IMR-90 (cell line): ENCODE measurements at regions not wholly inside any gene's neighbourhood (a gene's known extent, or its start where the extent isn't known, plus 50 kb on each side); places are given as distances from the start of the nearest gene placed in this dataset.

Source experiments
- ATAC-seq: fragments of 200-7000 bp; cut with Tn5 transposase; 2 replicates; pipeline ENCODE4 v1.9.1; 2020; ENCODE audit warnings: low read depth, mild to moderate bottlenecking, moderate library complexity
- BruUV-seq: library from RNA; stranded (reverse); fragments of 400-500 nt; replicated peaks from 2 replicates; lab custom pipeline; 2021; lab: Mats Ljungman, UMichigan
- CTCF ChIA-PET: fragments of 300-600 bp; formaldehyde crosslinking; extraction: SDS; loops from one replicate; lab custom pipeline; 2021; ENCODE audit warnings: antibody characterized with exemption; lab: Yijun Ruan, JAX
- POLR2A ChIA-PET: fragments of 300-600 bp; sonication (Branson Sonifier 250); formaldehyde crosslinking; loops from one replicate; lab custom pipeline; 2022; ENCODE audit warnings: antibody characterized with exemption; ENCODE audit not compliant: unreplicated experiment; lab: Charles Lee
- DNase-seq: peaks from one replicate; pipeline ENCODE4 v3.0.0; 2013
- H2AFZ ChIP-seq: replicated peaks from 2 replicates; pipeline ENCODE3; 2013; ENCODE audit warnings: low read length, mild to moderate bottlenecking; ENCODE audit not compliant: poor library complexity
- H2AK5ac ChIP-seq: 2 replicates; pipeline ENCODE4 v1.6.1; 2013; ENCODE audit warnings: low read depth, low read length, inconsistent platforms
- H2AK9ac ChIP-seq: replicated peaks from 2 replicates; pipeline ENCODE3; 2013; ENCODE audit warnings: mild to moderate bottlenecking, low read depth, low read length, moderate library complexity; ENCODE audit not compliant: poor library complexity
- H2BK120ac ChIP-seq: 2 replicates; pipeline ENCODE4 v1.6.1; 2013; ENCODE audit warnings: low read depth, low read length, inconsistent platforms
- H2BK15ac ChIP-seq: 3 replicates; pipeline ENCODE4 v1.6.1; 2013; ENCODE audit warnings: low read depth, low read length, inconsistent platforms
- H2BK20ac ChIP-seq: 2 replicates; pipeline ENCODE4 v1.6.1; 2013; ENCODE audit warnings: low read depth, mild to moderate bottlenecking, inconsistent platforms, low read length, moderate library complexity
- H2BK5ac ChIP-seq: 2 replicates; pipeline ENCODE4 v1.6.1; 2013; ENCODE audit warnings: mild to moderate bottlenecking, low read depth, low read length, inconsistent platforms; ENCODE audit not compliant: poor library complexity, severe bottlenecking
- H3K14ac ChIP-seq: replicated peaks from 2 replicates; pipeline ENCODE4 v1.6.1; 2013; ENCODE audit warnings: low read depth, low read length, inconsistent platforms
- H3K18ac ChIP-seq: 2 replicates; pipeline ENCODE4 v1.6.1; 2013; ENCODE audit warnings: low read depth, low read length, control low read depth
- H3K23ac ChIP-seq: 2 replicates; pipeline ENCODE4 v1.6.1; 2013; ENCODE audit warnings: low read depth, low read length, inconsistent platforms
- H3K27ac ChIP-seq: 2 replicates; pipeline ENCODE4 v1.5.1; 2013; ENCODE audit warnings: mild to moderate bottlenecking, control low read depth, low read length; ENCODE audit not compliant: insufficient read depth
- H3K27me3 ChIP-seq: 2 replicates; pipeline ENCODE4 v1.6.1; 2013; ENCODE audit warnings: low read length; ENCODE audit not compliant: control insufficient read depth, insufficient read depth
- H3K36me3 ChIP-seq: 2 replicates; pipeline ENCODE4 v1.6.1; 2013; ENCODE audit warnings: low read length, mixed read lengths; ENCODE audit not compliant: control insufficient read depth, insufficient read depth
- H3K4ac ChIP-seq: 2 replicates; pipeline ENCODE4 v1.6.1; 2013; ENCODE audit warnings: low read depth, low read length, inconsistent platforms
- H3K4me1 ChIP-seq: 2 replicates; pipeline ENCODE4 v1.6.1; 2013; ENCODE audit warnings: low read length, mixed read lengths; ENCODE audit not compliant: control insufficient read depth, insufficient read depth
- H3K4me2 ChIP-seq: 2 replicates; pipeline ENCODE4 v1.6.1; 2013; ENCODE audit warnings: low read depth, mild to moderate bottlenecking, control low read depth, low read length, moderate library complexity
- H3K4me3 ChIP-seq: 2 replicates; pipeline ENCODE4 v1.5.1; 2013; ENCODE audit warnings: low read depth, mild to moderate bottlenecking, control low read depth, low read length, moderate library complexity; ENCODE audit not compliant: insufficient read depth
- H3K56ac ChIP-seq: 2 replicates; pipeline ENCODE4 v1.6.1; 2013; ENCODE audit warnings: low read length, inconsistent platforms; ENCODE audit not compliant: insufficient read depth; ENCODE audit errors: extremely low read depth
- H3K79me1 ChIP-seq, 2 experiments: 2 replicates each; pipeline ENCODE4 v1.6.1; 2013; ENCODE audit warnings: low read length in 2 of 2, inconsistent platforms in 1 of 2, low read depth in 1 of 2
- H3K9ac ChIP-seq: 2 replicates; pipeline ENCODE4 v1.6.1; 2013; ENCODE audit warnings: low read depth, low read length, control low read depth
- H3K9me1 ChIP-seq: 2 replicates; pipeline ENCODE4 v1.6.1; 2013; ENCODE audit warnings: low read length, inconsistent platforms; ENCODE audit not compliant: insufficient read depth
- H3K9me3 ChIP-seq: 2 replicates; pipeline ENCODE4 v1.6.1; 2013; ENCODE audit warnings: low read length; ENCODE audit not compliant: control insufficient read depth, insufficient read depth
- H4K20me1 ChIP-seq: 2 replicates; pipeline ENCODE4 v1.6.1; 2013; ENCODE audit warnings: low read length, inconsistent platforms; ENCODE audit not compliant: insufficient read depth
- H4K5ac ChIP-seq: 2 replicates; pipeline ENCODE4 v1.6.1; 2013; ENCODE audit warnings: mild to moderate bottlenecking, low read depth, low read length, control low read depth
- H4K8ac ChIP-seq, 2 experiments: 2 replicates each; pipeline ENCODE4 v1.6.1; 2013; ENCODE audit warnings: low read depth in 2 of 2, low read length in 2 of 2, control low read depth in 1 of 2, inconsistent platforms in 1 of 2
- H4K91ac ChIP-seq: 2 replicates; pipeline ENCODE4 v1.6.1; 2013; ENCODE audit warnings: low read depth, low read length, inconsistent platforms; ENCODE audit not compliant: insufficient read depth
- NFE2L2 ChIP-seq: fragments of 150-350 bp; IDR thresholded peaks from 2 replicates; pipeline ENCODE4 v1.6.1; 2016; ENCODE audit warnings: low read depth, mild to moderate bottlenecking, low read length
- RAD21 ChIP-seq: IDR thresholded peaks from 2 replicates; pipeline ENCODE4 v1.6.1; 2012; ENCODE audit warnings: low read length, improper control_type of control experiment
- RCOR1 ChIP-seq: IDR thresholded peaks from 2 replicates; pipeline ENCODE4 v1.6.1; 2012; ENCODE audit warnings: mild to moderate bottlenecking, low read length, improper control_type of control experiment; ENCODE audit not compliant: insufficient replicate concordance
- WGBS, 2 experiments: methylation state at CpG; one replicate each; pipeline versions ENCODE4 v1.1.5 to v1.1.7; 2013; ENCODE audit warnings: missing lambda C conversion rate in 2 of 2; ENCODE audit not compliant: insufficient read length in 1 of 2; ENCODE audit errors: extremely low coverage in 2 of 2; 5-methylcytosine and 5-hydroxymethylcytosine counted together
- dilution Hi-C: fragments of 300-500 bp; cut with HindIII; formaldehyde crosslinking; loops from one replicate; pipeline ENCODE4 v1.14.3; 2018; ENCODE audit warnings: low sequenced_read_pairs; ENCODE audit not compliant: unreplicated experiment
- in situ Hi-C: fragments of 300-500 bp; cut with MboI; formaldehyde crosslinking; loops from 3 replicates; pipeline ENCODE4 v1.14.3; 2019; ENCODE audit warnings: low sequenced_read_pairs, inconsistent platforms, mixed read lengths
- intact Hi-C: fragments of 100-400 bp; cut with micrococcal nuclease; formaldehyde crosslinking; loops from 2 replicates; pipeline ENCODE4 v1.10.0; 2022
- TF ChIP-seq, protein P1 (sequence below): fragments of 150-350 bp; IDR thresholded peaks from 2 replicates; pipeline ENCODE4 v1.6.1; 2017; ENCODE audit warnings: mild to moderate bottlenecking, antibody characterized with exemption, low read length, low read depth
- TF ChIP-seq, protein P2 (sequence below): conservative IDR thresholded peaks from 2 replicates; pipeline ENCODE4 v1.5.1; 2012; ENCODE audit warnings: mild to moderate bottlenecking, low read depth, low read length, improper control_type of control experiment

DNA sequence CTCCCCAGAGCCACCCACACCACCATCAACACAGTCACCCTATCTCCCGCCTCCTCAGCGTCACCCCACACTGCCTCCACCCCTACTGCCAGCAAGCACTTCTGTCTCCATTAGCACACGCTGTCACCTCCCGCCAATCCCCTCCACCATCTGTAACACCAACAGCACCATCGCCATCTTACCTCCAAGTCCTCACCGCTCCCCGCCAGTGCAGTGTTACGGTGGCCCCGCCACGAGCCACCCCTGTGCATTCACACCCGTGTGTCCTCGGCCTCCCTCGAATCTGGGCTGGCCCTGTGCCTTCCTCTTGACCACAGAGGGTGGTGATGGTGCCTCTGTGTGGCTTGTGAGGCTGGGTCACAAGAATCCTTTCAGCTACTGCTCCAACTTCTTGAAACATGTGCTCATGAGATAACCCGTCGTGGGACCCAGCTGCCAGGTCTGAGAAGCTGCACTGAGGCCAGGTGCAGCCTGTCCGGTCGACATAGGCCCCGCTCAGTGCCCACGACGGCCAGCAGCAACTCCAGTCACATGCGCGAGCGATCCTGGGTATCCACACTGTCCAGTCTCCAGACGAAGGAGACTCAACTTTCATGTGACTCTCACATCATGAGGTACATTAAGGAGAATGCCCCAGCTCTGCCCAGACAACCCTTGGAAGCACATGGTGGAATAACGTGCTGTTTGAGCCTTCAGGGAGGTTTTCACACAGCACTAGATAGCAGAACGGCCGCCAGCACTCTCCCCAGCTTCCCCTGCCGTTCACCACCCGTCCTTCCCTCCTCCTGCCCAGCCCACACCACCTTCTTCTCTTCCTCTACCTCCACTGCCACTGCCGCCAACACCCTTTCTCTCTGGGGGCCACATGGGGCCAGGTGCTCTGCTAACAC is 72.6 kb upstream of the ASB18 start:
- no peak overlapping the region for H3K18ac ChIP-seq
- no peaks in the 10 kb centered on the region for H3K36me3 ChIP-seq
- H4K8ac ChIP-seq = no peak overlapping the region
- CTCF ChIA-PET = interaction anchor here (0.6 kb wide), 1 partner anchor 13 kb away, joined by 3 read pairs; no protein-coding TSS in a partner anchor
- H4K91ac ChIP-seq = no peak overlapping the region
- dilution Hi-C loops (no loop called here), intact Hi-C loops (no loop called here), in situ Hi-C loops (loop anchor here (25.0 kb wide), 1 partner anchor 1225 kb away; the partner anchor contains the start of gene PRLH)
- H3K4me1 ChIP-seq = no peaks in the 10 kb centered on the region
- no peak for TF ChIP-seq RCOR1
- no peak for TF ChIP-seq NFE2L2
- TF ChIP-seq, protein P1, sequence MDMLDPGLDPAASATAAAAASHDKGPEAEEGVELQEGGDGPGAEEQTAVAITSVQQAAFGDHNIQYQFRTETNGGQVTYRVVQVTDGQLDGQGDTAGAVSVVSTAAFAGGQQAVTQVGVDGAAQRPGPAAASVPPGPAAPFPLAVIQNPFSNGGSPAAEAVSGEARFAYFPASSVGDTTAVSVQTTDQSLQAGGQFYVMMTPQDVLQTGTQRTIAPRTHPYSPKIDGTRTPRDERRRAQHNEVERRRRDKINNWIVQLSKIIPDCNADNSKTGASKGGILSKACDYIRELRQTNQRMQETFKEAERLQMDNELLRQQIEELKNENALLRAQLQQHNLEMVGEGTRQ = no peak
- TF ChIP-seq, protein P2, sequence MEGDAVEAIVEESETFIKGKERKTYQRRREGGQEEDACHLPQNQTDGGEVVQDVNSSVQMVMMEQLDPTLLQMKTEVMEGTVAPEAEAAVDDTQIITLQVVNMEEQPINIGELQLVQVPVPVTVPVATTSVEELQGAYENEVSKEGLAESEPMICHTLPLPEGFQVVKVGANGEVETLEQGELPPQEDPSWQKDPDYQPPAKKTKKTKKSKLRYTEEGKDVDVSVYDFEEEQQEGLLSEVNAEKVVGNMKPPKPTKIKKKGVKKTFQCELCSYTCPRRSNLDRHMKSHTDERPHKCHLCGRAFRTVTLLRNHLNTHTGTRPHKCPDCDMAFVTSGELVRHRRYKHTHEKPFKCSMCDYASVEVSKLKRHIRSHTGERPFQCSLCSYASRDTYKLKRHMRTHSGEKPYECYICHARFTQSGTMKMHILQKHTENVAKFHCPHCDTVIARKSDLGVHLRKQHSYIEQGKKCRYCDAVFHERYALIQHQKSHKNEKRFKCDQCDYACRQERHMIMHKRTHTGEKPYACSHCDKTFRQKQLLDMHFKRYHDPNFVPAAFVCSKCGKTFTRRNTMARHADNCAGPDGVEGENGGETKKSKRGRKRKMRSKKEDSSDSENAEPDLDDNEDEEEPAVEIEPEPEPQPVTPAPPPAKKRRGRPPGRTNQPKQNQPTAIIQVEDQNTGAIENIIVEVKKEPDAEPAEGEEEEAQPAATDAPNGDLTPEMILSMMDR = no peak
- TF ChIP-seq RAD21 = no peak
- no peak overlapping the region for H3K4me3 ChIP-seq
- H3K23ac ChIP-seq = no peak overlapping the region
- 46% methylated on average over 10 of the region's 30 CpGs; no CpG with 5 or more reads in 1 of the 2 experiments for WGBS, 2 experiments
- no peak overlapping the region for H3K4ac ChIP-seq
- no peak overlapping the region for H2BK15ac ChIP-seq
- peaks cover 2% of the 10 kb centered on the region for H3K27me3 ChIP-seq
- no peaks in the 10 kb centered on the region for H3K79me1 ChIP-seq
- H3K9me3 ChIP-seq = no peaks in the 10 kb centered on the region
- H2AK5ac ChIP-seq = no peak overlapping the region
- BruUV-seq = no TSS peak
- H2BK120ac ChIP-seq = no peak overlapping the region
- no peak for ATAC-seq
- no peak overlapping the region for H3K9ac ChIP-seq
- no peak overlapping the region for H3K14ac ChIP-seq
- H4K20me1 ChIP-seq = no peaks in the 10 kb centered on the region
- no peak overlapping the region for H4K5ac ChIP-seq
- H3K56ac ChIP-seq = no peak overlapping the region
- H2BK20ac ChIP-seq = no peak overlapping the region
- H3K27ac ChIP-seq = no peak overlapping the region
- H2AK9ac ChIP-seq = no peak overlapping the region
- peak overlapping the region; percentile 63 for H2AFZ ChIP-seq
- POLR2A ChIA-PET = no interaction called here
- no peak overlapping the region for H3K4me2 ChIP-seq
- no peaks in the 10 kb centered on the region for H3K9me1 ChIP-seq
- H2BK5ac ChIP-seq = no peak overlapping the region
- no peak for DNase-seq
